ENCODE measurements at regions not wholly inside any gene's neighbourhood (a gene's known extent, or its start where the extent isn't known, plus 50 kb on each side); places are given as distances from the start of the nearest gene placed in this dataset.

DNA sequence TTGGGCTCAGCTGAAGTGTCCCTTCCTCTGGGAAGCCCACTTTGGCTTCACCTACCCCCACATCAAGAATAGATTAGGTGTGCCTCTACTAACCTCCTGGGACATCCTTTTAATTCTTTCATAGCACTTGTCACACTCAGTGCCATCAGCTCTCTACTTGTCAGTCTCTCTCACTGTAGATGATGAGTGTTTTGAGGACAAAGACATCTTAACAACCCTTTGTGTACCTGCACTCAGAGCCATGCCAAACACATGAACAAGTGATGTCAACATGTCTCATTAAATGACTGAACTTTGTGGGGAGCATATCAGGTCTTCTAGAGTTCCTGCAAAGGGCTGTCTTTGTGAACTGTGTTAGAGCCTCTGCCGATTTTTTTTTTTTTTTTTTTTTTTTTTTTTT is 87.0 kb upstream of the AMOTL1 start:
- Histone ChIP-seq H3K36me3 (replicated peaks in 1 of 2; ENCODE audit: control insufficient read depth in 1 of 2, insufficient read depth in 2 of 2, low read length in 2 of 2) (no peaks in the 10 kb centered on the region), H3K9ac (ENCODE audit: insufficient read depth, low read length, poor library complexity, severe bottlenecking) (no peak overlapping the region), H3K27me3 (ENCODE audit: control insufficient read depth in 2 of 2, insufficient read depth in 2 of 2, low read length in 2 of 2) (no peaks in the 10 kb centered on the region), H3K9me3 (replicated peaks in 1 of 2; ENCODE audit: control insufficient read depth in 1 of 2, insufficient read depth in 1 of 2, low read length in 2 of 2) (peaks cover 0 to 12% of the 10 kb centered on the region in 2 donors), H3K27ac (ENCODE audit: low read depth in 1 of 2, low read length in 2 of 2) (no peak overlapping the region), H3K4me3 (replicated peaks in 1 of 3; ENCODE audit: low read depth in 2 of 3, low read length in 3 of 3) (no peak overlapping the region), H4K20me1 (ENCODE audit: insufficient read depth, low read length) (no peaks in the 10 kb centered on the region), H3K79me2 (ENCODE audit: insufficient read depth, low read length) (no peaks in the 10 kb centered on the region), H2AFZ (ENCODE audit: insufficient read depth, low read depth, low read length, poor library complexity, severe bottlenecking) (no peak overlapping the region), H3K4me2 (replicated peaks; ENCODE audit: extremely low read depth, low read length, poor library complexity, severe bottlenecking) (no peak overlapping the region), H3K4me1 (ENCODE audit: control insufficient read depth in 1 of 2, insufficient read depth in 2 of 2, low read length in 2 of 2) (no peaks in the 10 kb centered on the region)
- no CpG with 5 or more reads among the region's 1 CpG for WGBS (ENCODE audit: insufficient coverage)
- H3K4me1 Mint-ChIP-seq, result no peaks in the 10 kb centered on the region
- DNase-seq, result no peak
- intact Hi-C loops (cut with micrococcal nuclease), result no loop called here
- TF ChIP-seq, protein P1, sequence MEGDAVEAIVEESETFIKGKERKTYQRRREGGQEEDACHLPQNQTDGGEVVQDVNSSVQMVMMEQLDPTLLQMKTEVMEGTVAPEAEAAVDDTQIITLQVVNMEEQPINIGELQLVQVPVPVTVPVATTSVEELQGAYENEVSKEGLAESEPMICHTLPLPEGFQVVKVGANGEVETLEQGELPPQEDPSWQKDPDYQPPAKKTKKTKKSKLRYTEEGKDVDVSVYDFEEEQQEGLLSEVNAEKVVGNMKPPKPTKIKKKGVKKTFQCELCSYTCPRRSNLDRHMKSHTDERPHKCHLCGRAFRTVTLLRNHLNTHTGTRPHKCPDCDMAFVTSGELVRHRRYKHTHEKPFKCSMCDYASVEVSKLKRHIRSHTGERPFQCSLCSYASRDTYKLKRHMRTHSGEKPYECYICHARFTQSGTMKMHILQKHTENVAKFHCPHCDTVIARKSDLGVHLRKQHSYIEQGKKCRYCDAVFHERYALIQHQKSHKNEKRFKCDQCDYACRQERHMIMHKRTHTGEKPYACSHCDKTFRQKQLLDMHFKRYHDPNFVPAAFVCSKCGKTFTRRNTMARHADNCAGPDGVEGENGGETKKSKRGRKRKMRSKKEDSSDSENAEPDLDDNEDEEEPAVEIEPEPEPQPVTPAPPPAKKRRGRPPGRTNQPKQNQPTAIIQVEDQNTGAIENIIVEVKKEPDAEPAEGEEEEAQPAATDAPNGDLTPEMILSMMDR (IDR thresholded peaks at IDR 0.05), result no peak
- H3K4me3 Mint-ChIP-seq, result no peak overlapping the region
- H3K27me3 Mint-ChIP-seq (ENCODE audit: low read depth in 3 of 3), result peaks cover 0 to 2% (median 2%) of the 10 kb centered on the region in 3 donors
- H3K36me3 Mint-ChIP-seq, result no peaks in the 10 kb centered on the region
- H3K9me3 Mint-ChIP-seq, result peaks cover 5 to 17% (median 11%) of the 10 kb centered on the region in 7 donors
- no peak overlapping the region for H3K27ac Mint-ChIP-seq

DNA sequence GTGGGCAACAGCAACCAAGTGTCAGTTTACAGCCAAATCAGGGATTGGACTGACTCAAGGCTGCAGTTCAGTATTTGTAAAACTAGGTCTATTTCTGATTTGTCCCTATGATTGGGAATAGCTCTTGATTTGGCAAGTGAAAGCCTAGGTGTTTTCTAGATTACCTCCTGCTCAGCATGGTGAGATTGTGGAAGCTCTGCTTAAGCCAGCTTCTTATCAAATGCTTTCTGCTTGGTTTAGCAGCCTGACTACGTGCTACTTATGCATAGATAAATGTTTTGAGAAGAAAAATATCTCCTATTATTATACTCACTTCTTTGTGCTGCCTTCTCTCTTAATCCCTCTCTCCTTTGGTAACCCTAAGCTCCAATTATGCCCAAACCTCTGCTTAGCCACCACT is 86.3 kb upstream of the AMOTL1 start:
- H3K4me3 Mint-ChIP-seq, result no peak overlapping the region
- no peaks in the 10 kb centered on the region for H3K36me3 Mint-ChIP-seq
- Histone ChIP-seq H3K4me1 (ENCODE audit: control insufficient read depth in 1 of 2, insufficient read depth in 2 of 2, low read length in 2 of 2) (no peaks in the 10 kb centered on the region), H4K20me1 (ENCODE audit: insufficient read depth, low read length) (no peaks in the 10 kb centered on the region), H2AFZ (ENCODE audit: insufficient read depth, low read depth, low read length, poor library complexity, severe bottlenecking) (no peak overlapping the region), H3K27me3 (ENCODE audit: control insufficient read depth in 2 of 2, insufficient read depth in 2 of 2, low read length in 2 of 2) (no peaks in the 10 kb centered on the region), H3K4me3 (replicated peaks in 1 of 3; ENCODE audit: low read depth in 2 of 3, low read length in 3 of 3) (no peak overlapping the region), H3K9ac (ENCODE audit: insufficient read depth, low read length, poor library complexity, severe bottlenecking) (no peak overlapping the region), H3K4me2 (replicated peaks; ENCODE audit: extremely low read depth, low read length, poor library complexity, severe bottlenecking) (no peak overlapping the region), H3K9me3 (replicated peaks in 1 of 2; ENCODE audit: control insufficient read depth in 1 of 2, insufficient read depth in 1 of 2, low read length in 2 of 2) (peaks cover 0 to 15% of the 10 kb centered on the region in 2 donors), H3K27ac (ENCODE audit: low read depth in 1 of 2, low read length in 2 of 2) (no peak overlapping the region), H3K79me2 (ENCODE audit: insufficient read depth, low read length) (no peaks in the 10 kb centered on the region), H3K36me3 (replicated peaks in 1 of 2; ENCODE audit: control insufficient read depth in 1 of 2, insufficient read depth in 2 of 2, low read length in 2 of 2) (no peaks in the 10 kb centered on the region)
- peaks cover 2% of the 10 kb centered on the region in 3 donors for H3K27me3 Mint-ChIP-seq (ENCODE audit: low read depth in 3 of 3)
- no peak overlapping the region for H3K27ac Mint-ChIP-seq
- intact Hi-C loops (cut with micrococcal nuclease), result no loop called here
- TF ChIP-seq, protein P1 (IDR thresholded peaks at IDR 0.05), result no peak
- H3K9me3 Mint-ChIP-seq, result peaks cover 5 to 18% (median 11%) of the 10 kb centered on the region in 7 donors
- DNase-seq, result no peak
- no peaks in the 10 kb centered on the region for H3K4me1 Mint-ChIP-seq
- WGBS (ENCODE audit: insufficient coverage), result no CpG with 5 or more reads among the region's 1 CpG

All from CD14-positive monocyte (primary cell).